ENCODE measurements at regions not wholly inside any gene's neighbourhood (a gene's known extent, or its start where the extent isn't known, plus 50 kb on each side); places are given as distances from the start of the nearest gene placed in this dataset.

DNA sequence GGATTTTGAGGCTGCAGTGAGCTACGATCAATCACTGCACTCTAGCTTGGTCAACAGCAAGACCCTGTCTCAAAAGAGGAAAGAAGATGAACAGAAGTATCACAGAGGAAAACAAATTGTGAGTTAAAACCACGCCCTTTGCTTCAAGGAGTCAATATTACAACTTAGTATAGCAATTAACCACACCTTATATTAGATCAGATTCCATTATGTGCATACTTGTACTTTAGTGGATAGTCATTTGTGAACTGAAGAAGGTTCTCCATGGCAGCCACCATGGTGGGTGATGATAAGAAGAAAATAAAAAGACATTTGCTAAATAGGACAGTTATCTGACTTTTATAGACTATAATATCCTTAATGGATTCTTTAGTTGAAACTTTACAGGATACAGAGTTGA lies 72.3 kb upstream of the EFEMP1 start:
- no peak for TF ChIP-seq TAF1 (IDR thresholded peaks at IDR 0.05; ENCODE audit: low read depth)
- no peak for TF ChIP-seq EGR1 (IDR thresholded peaks at IDR 0.05)
- TF ChIP-seq EP300 (IDR thresholded peaks at IDR 0.05; ENCODE audit: borderline replicate concordance) = no peak
- no peak for TF ChIP-seq TCF12 (IDR thresholded peaks at IDR 0.05; ENCODE audit: low read depth)
- TF ChIP-seq NFIC (IDR thresholded peaks at IDR 0.05) = no peak
- TF ChIP-seq, protein P1, sequence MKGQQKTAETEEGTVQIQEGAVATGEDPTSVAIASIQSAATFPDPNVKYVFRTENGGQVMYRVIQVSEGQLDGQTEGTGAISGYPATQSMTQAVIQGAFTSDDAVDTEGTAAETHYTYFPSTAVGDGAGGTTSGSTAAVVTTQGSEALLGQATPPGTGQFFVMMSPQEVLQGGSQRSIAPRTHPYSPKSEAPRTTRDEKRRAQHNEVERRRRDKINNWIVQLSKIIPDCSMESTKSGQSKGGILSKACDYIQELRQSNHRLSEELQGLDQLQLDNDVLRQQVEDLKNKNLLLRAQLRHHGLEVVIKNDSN (IDR thresholded peaks at IDR 0.05) = no peak
- TF ChIP-seq, protein P2, sequence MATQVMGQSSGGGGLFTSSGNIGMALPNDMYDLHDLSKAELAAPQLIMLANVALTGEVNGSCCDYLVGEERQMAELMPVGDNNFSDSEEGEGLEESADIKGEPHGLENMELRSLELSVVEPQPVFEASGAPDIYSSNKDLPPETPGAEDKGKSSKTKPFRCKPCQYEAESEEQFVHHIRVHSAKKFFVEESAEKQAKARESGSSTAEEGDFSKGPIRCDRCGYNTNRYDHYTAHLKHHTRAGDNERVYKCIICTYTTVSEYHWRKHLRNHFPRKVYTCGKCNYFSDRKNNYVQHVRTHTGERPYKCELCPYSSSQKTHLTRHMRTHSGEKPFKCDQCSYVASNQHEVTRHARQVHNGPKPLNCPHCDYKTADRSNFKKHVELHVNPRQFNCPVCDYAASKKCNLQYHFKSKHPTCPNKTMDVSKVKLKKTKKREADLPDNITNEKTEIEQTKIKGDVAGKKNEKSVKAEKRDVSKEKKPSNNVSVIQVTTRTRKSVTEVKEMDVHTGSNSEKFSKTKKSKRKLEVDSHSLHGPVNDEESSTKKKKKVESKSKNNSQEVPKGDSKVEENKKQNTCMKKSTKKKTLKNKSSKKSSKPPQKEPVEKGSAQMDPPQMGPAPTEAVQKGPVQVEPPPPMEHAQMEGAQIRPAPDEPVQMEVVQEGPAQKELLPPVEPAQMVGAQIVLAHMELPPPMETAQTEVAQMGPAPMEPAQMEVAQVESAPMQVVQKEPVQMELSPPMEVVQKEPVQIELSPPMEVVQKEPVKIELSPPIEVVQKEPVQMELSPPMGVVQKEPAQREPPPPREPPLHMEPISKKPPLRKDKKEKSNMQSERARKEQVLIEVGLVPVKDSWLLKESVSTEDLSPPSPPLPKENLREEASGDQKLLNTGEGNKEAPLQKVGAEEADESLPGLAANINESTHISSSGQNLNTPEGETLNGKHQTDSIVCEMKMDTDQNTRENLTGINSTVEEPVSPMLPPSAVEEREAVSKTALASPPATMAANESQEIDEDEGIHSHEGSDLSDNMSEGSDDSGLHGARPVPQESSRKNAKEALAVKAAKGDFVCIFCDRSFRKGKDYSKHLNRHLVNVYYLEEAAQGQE (IDR thresholded peaks at IDR 0.05; ENCODE audit: low read depth) = no peak
- TF ChIP-seq, protein P3, sequence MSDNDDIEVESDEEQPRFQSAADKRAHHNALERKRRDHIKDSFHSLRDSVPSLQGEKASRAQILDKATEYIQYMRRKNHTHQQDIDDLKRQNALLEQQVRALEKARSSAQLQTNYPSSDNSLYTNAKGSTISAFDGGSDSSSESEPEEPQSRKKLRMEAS (IDR thresholded peaks at IDR 0.05) = no peak
- no peak for TF ChIP-seq ZBTB7A (IDR thresholded peaks at IDR 0.05; ENCODE audit: low read depth)
- no peak for TF ChIP-seq YY1 (IDR thresholded peaks at IDR 0.05; ENCODE audit: low read depth)
- no peak for TF ChIP-seq FOXM1 (IDR thresholded peaks at IDR 0.05; ENCODE audit: borderline replicate concordance, low read depth)
- no peak for TF ChIP-seq RAD21 (IDR thresholded peaks at IDR 0.05; ENCODE audit: low read depth)
- TF ChIP-seq CEBPB (IDR thresholded peaks at IDR 0.05) = no peak

DNA sequence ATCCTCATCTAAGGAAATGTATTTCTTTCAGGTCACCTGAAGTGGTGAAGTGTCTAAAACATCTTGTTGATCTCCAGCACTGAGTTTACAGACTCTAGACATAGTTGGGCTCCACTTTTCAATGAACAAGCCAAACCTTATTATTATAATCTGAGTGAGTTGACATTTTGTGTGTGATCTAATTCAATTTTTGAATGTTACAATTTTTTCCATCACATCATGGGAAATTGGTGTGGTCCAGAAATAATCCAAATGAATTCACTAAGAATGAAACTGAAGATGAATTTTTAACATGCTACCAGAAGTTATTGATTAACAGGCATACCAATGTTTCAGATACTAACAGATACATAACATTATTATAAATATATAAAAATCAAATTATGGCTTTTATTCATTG lies 75.6 kb upstream of the EFEMP1 start:
- TF ChIP-seq NFIC (IDR thresholded peaks at IDR 0.05) (no peak), CEBPB (IDR thresholded peaks at IDR 0.05) (no peak), YY1 (IDR thresholded peaks at IDR 0.05; ENCODE audit: low read depth) (no peak)

DNA sequence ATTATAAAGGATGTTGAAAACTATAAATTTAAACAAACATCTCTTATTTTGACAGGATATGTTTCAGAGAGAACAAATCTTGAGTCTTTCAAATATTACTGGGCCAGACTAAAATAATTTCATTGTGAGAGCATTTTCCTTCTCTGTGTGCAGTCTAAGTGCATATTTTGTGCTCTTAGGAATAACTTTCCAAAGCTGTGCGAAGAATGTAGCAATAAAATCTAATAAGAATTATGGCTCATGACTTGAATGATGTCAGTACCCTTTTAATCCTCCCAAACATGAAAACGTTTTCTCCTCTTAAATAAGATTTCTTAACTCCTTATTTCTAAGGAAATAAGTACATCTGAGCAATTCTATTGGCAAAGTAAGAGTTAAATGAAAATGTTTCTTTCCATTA lies 76.2 kb upstream of the EFEMP1 start:
- TF ChIP-seq, protein P2 (IDR thresholded peaks at IDR 0.05; ENCODE audit: low read depth) = no peak
- no peak for TF ChIP-seq RAD21 (IDR thresholded peaks at IDR 0.05; ENCODE audit: low read depth)
- TF ChIP-seq TCF12 (IDR thresholded peaks at IDR 0.05; ENCODE audit: low read depth) = no peak
- no peak for TF ChIP-seq TAF1 (IDR thresholded peaks at IDR 0.05; ENCODE audit: low read depth)
- no peak for TF ChIP-seq CREB1 (IDR thresholded peaks at IDR 0.05; ENCODE audit: low read depth)
- no peak for TF ChIP-seq EP300 (IDR thresholded peaks at IDR 0.05; ENCODE audit: borderline replicate concordance)
- TF ChIP-seq TEAD4 (IDR thresholded peaks at IDR 0.05) = no peak
- TF ChIP-seq, protein P1 (IDR thresholded peaks at IDR 0.05) = no peak
- no peak for TF ChIP-seq NFIC (IDR thresholded peaks at IDR 0.05)
- TF ChIP-seq, protein P3 (IDR thresholded peaks at IDR 0.05) = no peak

DNA sequence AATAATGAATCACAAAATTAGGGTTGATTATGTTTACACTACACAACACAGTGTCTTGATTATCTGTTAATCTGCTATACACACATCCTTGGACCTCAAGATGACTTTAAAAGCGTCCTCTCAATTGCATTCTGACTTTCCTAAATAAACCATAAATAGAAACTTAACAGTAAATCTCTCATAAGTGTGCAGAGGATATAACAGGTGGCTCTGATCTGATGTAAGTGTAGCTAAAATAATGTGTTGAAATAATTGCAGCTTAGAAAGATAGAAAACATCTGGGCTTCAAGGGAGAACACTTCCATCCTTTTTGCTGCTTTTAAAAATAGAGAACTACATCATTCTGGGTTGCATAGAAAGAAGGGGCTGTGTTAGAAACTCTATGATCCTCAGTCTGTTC lies 78.4 kb upstream of the EFEMP1 start:
- TF ChIP-seq, protein P1 (IDR thresholded peaks at IDR 0.05) = no peak
- no peak for TF ChIP-seq TEAD4 (IDR thresholded peaks at IDR 0.05)
- TF ChIP-seq NFIC (IDR thresholded peaks at IDR 0.05) = no peak
- no peak for TF ChIP-seq CEBPB (IDR thresholded peaks at IDR 0.05)
- no peak for TF ChIP-seq FOXM1 (IDR thresholded peaks at IDR 0.05; ENCODE audit: borderline replicate concordance, low read depth)
- no peak for TF ChIP-seq RAD21 (IDR thresholded peaks at IDR 0.05; ENCODE audit: low read depth)
- TF ChIP-seq, protein P2 (IDR thresholded peaks at IDR 0.05; ENCODE audit: low read depth) = no peak
